ENCODE measurements at regions not wholly inside any gene's neighbourhood (a gene's known extent, or its start where the extent isn't known, plus 50 kb on each side); places are given as distances from the start of the nearest gene placed in this dataset.

- FAIRE-seq (no peak), DNase-seq (ENCODE audit: insufficient read length, low spot score) (no peak)
- TF ChIP-seq, protein P1, sequence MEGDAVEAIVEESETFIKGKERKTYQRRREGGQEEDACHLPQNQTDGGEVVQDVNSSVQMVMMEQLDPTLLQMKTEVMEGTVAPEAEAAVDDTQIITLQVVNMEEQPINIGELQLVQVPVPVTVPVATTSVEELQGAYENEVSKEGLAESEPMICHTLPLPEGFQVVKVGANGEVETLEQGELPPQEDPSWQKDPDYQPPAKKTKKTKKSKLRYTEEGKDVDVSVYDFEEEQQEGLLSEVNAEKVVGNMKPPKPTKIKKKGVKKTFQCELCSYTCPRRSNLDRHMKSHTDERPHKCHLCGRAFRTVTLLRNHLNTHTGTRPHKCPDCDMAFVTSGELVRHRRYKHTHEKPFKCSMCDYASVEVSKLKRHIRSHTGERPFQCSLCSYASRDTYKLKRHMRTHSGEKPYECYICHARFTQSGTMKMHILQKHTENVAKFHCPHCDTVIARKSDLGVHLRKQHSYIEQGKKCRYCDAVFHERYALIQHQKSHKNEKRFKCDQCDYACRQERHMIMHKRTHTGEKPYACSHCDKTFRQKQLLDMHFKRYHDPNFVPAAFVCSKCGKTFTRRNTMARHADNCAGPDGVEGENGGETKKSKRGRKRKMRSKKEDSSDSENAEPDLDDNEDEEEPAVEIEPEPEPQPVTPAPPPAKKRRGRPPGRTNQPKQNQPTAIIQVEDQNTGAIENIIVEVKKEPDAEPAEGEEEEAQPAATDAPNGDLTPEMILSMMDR (IDR thresholded peaks at IDR 0.05; ENCODE audit: insufficient read depth, missing control alignments), result no peak
Observed at GRCh38 chr3:163614886-163615285, 1463.4 kb downstream of the SI start.

DNA sequence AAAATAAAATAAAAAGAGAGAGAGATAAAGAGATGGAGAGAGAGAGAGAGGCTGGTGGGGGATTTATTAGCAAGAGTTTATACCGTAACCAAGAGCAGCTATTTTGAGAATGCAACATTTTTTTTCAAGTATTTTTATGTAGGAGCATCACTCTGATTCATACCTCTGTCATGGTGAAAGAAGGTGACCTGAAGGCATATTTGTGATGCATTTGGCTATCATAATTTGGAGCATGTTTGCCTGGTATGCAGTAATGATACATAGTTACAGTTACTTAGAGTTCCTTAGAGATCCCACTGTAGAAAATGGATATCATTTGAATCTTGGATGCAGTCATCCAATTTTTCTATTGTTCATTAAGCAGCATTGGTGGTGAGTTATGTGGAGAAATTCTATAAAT lies 1472.4 kb downstream of the SI start:
- DNase-seq (ENCODE audit: insufficient read length, low spot score) (no peak), FAIRE-seq (no peak)
- TF ChIP-seq, protein P1 (IDR thresholded peaks at IDR 0.05; ENCODE audit: insufficient read depth, missing control alignments), result no peak

DNA sequence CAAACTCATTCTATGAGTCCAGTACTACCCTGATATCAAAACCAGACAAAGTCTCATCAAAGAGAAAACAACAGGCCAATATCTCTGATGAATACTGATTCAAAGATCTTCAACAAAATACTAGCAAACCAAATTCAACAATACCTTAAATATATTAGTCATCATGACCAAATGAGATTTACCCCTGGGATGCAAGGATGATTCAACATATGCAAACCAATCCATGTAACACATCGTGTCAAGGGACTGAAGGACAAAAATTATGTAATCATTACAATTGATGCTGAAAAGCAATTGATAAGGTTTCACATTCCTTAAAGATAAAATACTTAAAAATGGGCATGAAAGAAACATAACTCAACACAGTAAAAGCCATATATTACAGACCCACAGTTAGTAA lies 1476.9 kb downstream of the SI start:
- FAIRE-seq (no peak), DNase-seq (ENCODE audit: insufficient read length, low spot score) (no peak)
- TF ChIP-seq, protein P1 (IDR thresholded peaks at IDR 0.05; ENCODE audit: insufficient read depth, missing control alignments), result no peak

- TF ChIP-seq, protein P1 (IDR thresholded peaks at IDR 0.05; ENCODE audit: insufficient read depth, missing control alignments), result no peak
- FAIRE-seq (no peak), DNase-seq (ENCODE audit: insufficient read length, low spot score) (no peak)
Observed at GRCh38 chr3:163587342-163587741, 1491.0 kb downstream of the SI start.

GRCh38 chr3:163582967-163583366 lies 1495.3 kb downstream of the SI start:
- DNase-seq (ENCODE audit: insufficient read length, low spot score) (no peak), FAIRE-seq (no peak)
- TF ChIP-seq, protein P1 (IDR thresholded peaks at IDR 0.05; ENCODE audit: insufficient read depth, missing control alignments), result no peak

- FAIRE-seq, result no peak
- TF ChIP-seq, protein P1 (IDR thresholded peaks at IDR 0.05; ENCODE audit: insufficient read depth, missing control alignments), result no peak
- DNase-seq (ENCODE audit: insufficient read length, low spot score), result no peak
Observed at GRCh38 chr3:163577271-163577670, 1501.0 kb downstream of the SI start.

GRCh38 chr3:163576314-163576713 lies 1502.0 kb downstream of the SI start:
- no peak for FAIRE-seq
- TF ChIP-seq, protein P1 (IDR thresholded peaks at IDR 0.05; ENCODE audit: insufficient read depth, missing control alignments), result no peak
- no peak for DNase-seq (ENCODE audit: insufficient read length, low spot score)
